ENCODE measurements at regions not wholly inside any gene's neighbourhood (a gene's known extent, or its start where the extent isn't known, plus 50 kb on each side); places are given as distances from the start of the nearest gene placed in this dataset.

DNA sequence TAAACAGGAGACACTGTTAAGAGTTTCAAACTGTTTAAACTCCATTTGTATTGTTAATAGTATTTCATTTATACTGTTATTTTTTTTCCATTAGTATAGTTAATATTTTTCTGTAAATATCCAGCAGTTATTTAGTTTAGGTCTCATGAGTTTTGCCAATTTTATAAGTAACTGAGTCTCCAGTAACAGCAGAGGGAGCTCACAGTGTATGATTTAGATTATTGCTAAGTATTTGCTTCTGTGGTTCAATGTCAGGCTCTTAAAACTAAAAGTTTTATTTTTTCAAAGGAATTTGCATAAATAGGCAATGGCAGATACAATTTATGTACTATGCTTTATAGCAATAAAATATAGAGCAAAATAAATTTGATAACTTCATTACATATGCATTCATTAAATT is 209.7 kb downstream of the ATXN7L3B start:
- no peak for TF ChIP-seq EZH2phosphoT487 (IDR thresholded peaks at IDR 0.05; ENCODE audit: borderline replicate concordance, low read length)
- TF ChIP-seq, protein P1, sequence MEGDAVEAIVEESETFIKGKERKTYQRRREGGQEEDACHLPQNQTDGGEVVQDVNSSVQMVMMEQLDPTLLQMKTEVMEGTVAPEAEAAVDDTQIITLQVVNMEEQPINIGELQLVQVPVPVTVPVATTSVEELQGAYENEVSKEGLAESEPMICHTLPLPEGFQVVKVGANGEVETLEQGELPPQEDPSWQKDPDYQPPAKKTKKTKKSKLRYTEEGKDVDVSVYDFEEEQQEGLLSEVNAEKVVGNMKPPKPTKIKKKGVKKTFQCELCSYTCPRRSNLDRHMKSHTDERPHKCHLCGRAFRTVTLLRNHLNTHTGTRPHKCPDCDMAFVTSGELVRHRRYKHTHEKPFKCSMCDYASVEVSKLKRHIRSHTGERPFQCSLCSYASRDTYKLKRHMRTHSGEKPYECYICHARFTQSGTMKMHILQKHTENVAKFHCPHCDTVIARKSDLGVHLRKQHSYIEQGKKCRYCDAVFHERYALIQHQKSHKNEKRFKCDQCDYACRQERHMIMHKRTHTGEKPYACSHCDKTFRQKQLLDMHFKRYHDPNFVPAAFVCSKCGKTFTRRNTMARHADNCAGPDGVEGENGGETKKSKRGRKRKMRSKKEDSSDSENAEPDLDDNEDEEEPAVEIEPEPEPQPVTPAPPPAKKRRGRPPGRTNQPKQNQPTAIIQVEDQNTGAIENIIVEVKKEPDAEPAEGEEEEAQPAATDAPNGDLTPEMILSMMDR (conservative IDR thresholded peaks at IDR 0.05; ENCODE audit: low read depth, low read length) = peak; percentile 57

All from PC-3 (cell line).